Liver (tissue), 3 donors: ENCODE measurements at regions not wholly inside any gene's neighbourhood (a gene's known extent, or its start where the extent isn't known, plus 50 kb on each side); places are given as distances from the start of the nearest gene placed in this dataset.

Experiments used
- CTCF ChIP-seq: fragments of 150-350 bp; IDR thresholded peaks from 2 replicates; pipeline ENCODE4 v1.5.1; 2017; ENCODE audit warnings: improper control_type of control experiment, low read depth, low read length; ENCODE audit not compliant: missing input control
- EGR1 ChIP-seq, 2 donors: IDR thresholded peaks; 2 replicates each; pipeline ENCODE4 v1.6.1; 2016 to 2018; ENCODE audit warnings: antibody characterized with exemption in 2 of 2, low read depth in 2 of 2
- FOXA1 ChIP-seq: IDR thresholded peaks from 2 replicates; pipeline ENCODE4 v1.6.1; 2016; ENCODE audit warnings: antibody characterized with exemption
- FOXA2 ChIP-seq: IDR thresholded peaks from 2 replicates; pipeline ENCODE4 v1.6.1; 2016; ENCODE audit warnings: antibody characterized with exemption
- GABPA ChIP-seq, 2 donors: IDR thresholded peaks in 1 of 2; conservative IDR thresholded peaks in 1 of 2; 2 replicates each; pipeline ENCODE4 v1.6.1; 2016; ENCODE audit warnings: antibody characterized with exemption in 2 of 2, mild to moderate bottlenecking in 1 of 2, moderate library complexity in 1 of 2
- JUND ChIP-seq, 2 donors: IDR thresholded peaks; 2 replicates each; pipeline ENCODE4 v1.6.1; 2016; ENCODE audit warnings: antibody characterized with exemption in 2 of 2
- MAX ChIP-seq: IDR thresholded peaks from 2 replicates; pipeline ENCODE4 v1.6.1; 2016; ENCODE audit warnings: antibody characterized with exemption
- RAD21 ChIP-seq, 2 donors: IDR thresholded peaks; 2 replicates each; pipeline ENCODE4 v1.6.1; 2016; ENCODE audit warnings: antibody characterized with exemption in 2 of 2, mild to moderate bottlenecking in 2 of 2
- RXRA ChIP-seq, 2 donors: IDR thresholded peaks; 2 replicates each; pipeline ENCODE4 v1.6.1; 2017 to 2018; ENCODE audit warnings: antibody characterized with exemption in 2 of 2, mild to moderate bottlenecking in 1 of 2
- SP1 ChIP-seq: IDR thresholded peaks from 2 replicates; pipeline ENCODE4 v1.6.1; 2018; ENCODE audit warnings: antibody characterized with exemption, mild to moderate bottlenecking
- TAF1 ChIP-seq: conservative IDR thresholded peaks from 2 replicates; pipeline ENCODE4 v1.6.1; 2016; ENCODE audit warnings: antibody characterized with exemption, mild to moderate bottlenecking
- TF ChIP-seq, protein P1 (sequence below): IDR thresholded peaks from 2 replicates; pipeline ENCODE4 v1.6.1; 2016; ENCODE audit warnings: antibody characterized with exemption, mild to moderate bottlenecking
- donor health status: healthy.
- donor health status: healthy.

GRCh38 chr6:163712981-163713380 lies 298.5 kb downstream of the QKI start:
- TF ChIP-seq CTCF (no peak), RXRA (IDR thresholded peaks at IDR 0.05) (no peak), FOXA2 (no peak), GABPA (IDR thresholded peaks at IDR 0.05 in 1 of 2, conservative IDR thresholded peaks at IDR 0.05 in 1 of 2) (no peak), RAD21 (IDR thresholded peaks at IDR 0.05) (no peak), MAX (no peak), FOXA1 (no peak), SP1 (no peak), JUND (IDR thresholded peaks at IDR 0.05) (no peak), TAF1 (no peak), EGR1 (IDR thresholded peaks at IDR 0.05; ENCODE audit: low read depth in 2 of 2) (no peak)
- TF ChIP-seq, protein P1, sequence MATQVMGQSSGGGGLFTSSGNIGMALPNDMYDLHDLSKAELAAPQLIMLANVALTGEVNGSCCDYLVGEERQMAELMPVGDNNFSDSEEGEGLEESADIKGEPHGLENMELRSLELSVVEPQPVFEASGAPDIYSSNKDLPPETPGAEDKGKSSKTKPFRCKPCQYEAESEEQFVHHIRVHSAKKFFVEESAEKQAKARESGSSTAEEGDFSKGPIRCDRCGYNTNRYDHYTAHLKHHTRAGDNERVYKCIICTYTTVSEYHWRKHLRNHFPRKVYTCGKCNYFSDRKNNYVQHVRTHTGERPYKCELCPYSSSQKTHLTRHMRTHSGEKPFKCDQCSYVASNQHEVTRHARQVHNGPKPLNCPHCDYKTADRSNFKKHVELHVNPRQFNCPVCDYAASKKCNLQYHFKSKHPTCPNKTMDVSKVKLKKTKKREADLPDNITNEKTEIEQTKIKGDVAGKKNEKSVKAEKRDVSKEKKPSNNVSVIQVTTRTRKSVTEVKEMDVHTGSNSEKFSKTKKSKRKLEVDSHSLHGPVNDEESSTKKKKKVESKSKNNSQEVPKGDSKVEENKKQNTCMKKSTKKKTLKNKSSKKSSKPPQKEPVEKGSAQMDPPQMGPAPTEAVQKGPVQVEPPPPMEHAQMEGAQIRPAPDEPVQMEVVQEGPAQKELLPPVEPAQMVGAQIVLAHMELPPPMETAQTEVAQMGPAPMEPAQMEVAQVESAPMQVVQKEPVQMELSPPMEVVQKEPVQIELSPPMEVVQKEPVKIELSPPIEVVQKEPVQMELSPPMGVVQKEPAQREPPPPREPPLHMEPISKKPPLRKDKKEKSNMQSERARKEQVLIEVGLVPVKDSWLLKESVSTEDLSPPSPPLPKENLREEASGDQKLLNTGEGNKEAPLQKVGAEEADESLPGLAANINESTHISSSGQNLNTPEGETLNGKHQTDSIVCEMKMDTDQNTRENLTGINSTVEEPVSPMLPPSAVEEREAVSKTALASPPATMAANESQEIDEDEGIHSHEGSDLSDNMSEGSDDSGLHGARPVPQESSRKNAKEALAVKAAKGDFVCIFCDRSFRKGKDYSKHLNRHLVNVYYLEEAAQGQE: no peak
